IMR-90 (cell line): ENCODE measurements at regions not wholly inside any gene's neighbourhood (a gene's known extent, or its start where the extent isn't known, plus 50 kb on each side); places are given as distances from the start of the nearest gene placed in this dataset.

ENCODE experiments used
- ATAC-seq: fragments of 200-7000 bp; cut with Tn5 transposase; 2 replicates; pipeline ENCODE4 v1.9.1; 2020; ENCODE audit warnings: low read depth, mild to moderate bottlenecking, moderate library complexity
- BruUV-seq: library from RNA; stranded (reverse); fragments of 400-500 nt; replicated peaks from 2 replicates; lab custom pipeline; 2021; lab: Mats Ljungman, UMichigan
- CTCF ChIA-PET: fragments of 300-600 bp; formaldehyde crosslinking; extraction: SDS; loops from one replicate; lab custom pipeline; 2021; ENCODE audit warnings: antibody characterized with exemption; lab: Yijun Ruan, JAX
- POLR2A ChIA-PET: fragments of 300-600 bp; sonication (Branson Sonifier 250); formaldehyde crosslinking; loops from one replicate; lab custom pipeline; 2022; ENCODE audit warnings: antibody characterized with exemption; ENCODE audit not compliant: unreplicated experiment; lab: Charles Lee
- DNase-seq: peaks from one replicate; pipeline ENCODE4 v3.0.0; 2013
- H2AFZ ChIP-seq: replicated peaks from 2 replicates; pipeline ENCODE3; 2013; ENCODE audit warnings: low read length, mild to moderate bottlenecking; ENCODE audit not compliant: poor library complexity
- H2AK5ac ChIP-seq: 2 replicates; pipeline ENCODE4 v1.6.1; 2013; ENCODE audit warnings: low read depth, low read length, inconsistent platforms
- H2AK9ac ChIP-seq: replicated peaks from 2 replicates; pipeline ENCODE3; 2013; ENCODE audit warnings: mild to moderate bottlenecking, low read depth, low read length, moderate library complexity; ENCODE audit not compliant: poor library complexity
- H2BK120ac ChIP-seq: 2 replicates; pipeline ENCODE4 v1.6.1; 2013; ENCODE audit warnings: low read depth, low read length, inconsistent platforms
- H2BK15ac ChIP-seq: 3 replicates; pipeline ENCODE4 v1.6.1; 2013; ENCODE audit warnings: low read depth, low read length, inconsistent platforms
- H2BK20ac ChIP-seq: 2 replicates; pipeline ENCODE4 v1.6.1; 2013; ENCODE audit warnings: low read depth, mild to moderate bottlenecking, inconsistent platforms, low read length, moderate library complexity
- H2BK5ac ChIP-seq: 2 replicates; pipeline ENCODE4 v1.6.1; 2013; ENCODE audit warnings: mild to moderate bottlenecking, low read depth, low read length, inconsistent platforms; ENCODE audit not compliant: poor library complexity, severe bottlenecking
- H3K14ac ChIP-seq: replicated peaks from 2 replicates; pipeline ENCODE4 v1.6.1; 2013; ENCODE audit warnings: low read depth, low read length, inconsistent platforms
- H3K18ac ChIP-seq: 2 replicates; pipeline ENCODE4 v1.6.1; 2013; ENCODE audit warnings: low read depth, low read length, control low read depth
- H3K23ac ChIP-seq: 2 replicates; pipeline ENCODE4 v1.6.1; 2013; ENCODE audit warnings: low read depth, low read length, inconsistent platforms
- H3K27ac ChIP-seq: 2 replicates; pipeline ENCODE4 v1.5.1; 2013; ENCODE audit warnings: mild to moderate bottlenecking, control low read depth, low read length; ENCODE audit not compliant: insufficient read depth
- H3K27me3 ChIP-seq: 2 replicates; pipeline ENCODE4 v1.6.1; 2013; ENCODE audit warnings: low read length; ENCODE audit not compliant: control insufficient read depth, insufficient read depth
- H3K36me3 ChIP-seq: 2 replicates; pipeline ENCODE4 v1.6.1; 2013; ENCODE audit warnings: low read length, mixed read lengths; ENCODE audit not compliant: control insufficient read depth, insufficient read depth
- H3K4ac ChIP-seq: 2 replicates; pipeline ENCODE4 v1.6.1; 2013; ENCODE audit warnings: low read depth, low read length, inconsistent platforms
- H3K4me1 ChIP-seq: 2 replicates; pipeline ENCODE4 v1.6.1; 2013; ENCODE audit warnings: low read length, mixed read lengths; ENCODE audit not compliant: control insufficient read depth, insufficient read depth
- H3K4me2 ChIP-seq: 2 replicates; pipeline ENCODE4 v1.6.1; 2013; ENCODE audit warnings: low read depth, mild to moderate bottlenecking, control low read depth, low read length, moderate library complexity
- H3K4me3 ChIP-seq: 2 replicates; pipeline ENCODE4 v1.5.1; 2013; ENCODE audit warnings: low read depth, mild to moderate bottlenecking, control low read depth, low read length, moderate library complexity; ENCODE audit not compliant: insufficient read depth
- H3K56ac ChIP-seq: 2 replicates; pipeline ENCODE4 v1.6.1; 2013; ENCODE audit warnings: low read length, inconsistent platforms; ENCODE audit not compliant: insufficient read depth; ENCODE audit errors: extremely low read depth
- H3K79me1 ChIP-seq, 2 experiments: 2 replicates each; pipeline ENCODE4 v1.6.1; 2013; ENCODE audit warnings: low read length in 2 of 2, inconsistent platforms in 1 of 2, low read depth in 1 of 2
- H3K9ac ChIP-seq: 2 replicates; pipeline ENCODE4 v1.6.1; 2013; ENCODE audit warnings: low read depth, low read length, control low read depth
- H3K9me1 ChIP-seq: 2 replicates; pipeline ENCODE4 v1.6.1; 2013; ENCODE audit warnings: low read length, inconsistent platforms; ENCODE audit not compliant: insufficient read depth
- H3K9me3 ChIP-seq: 2 replicates; pipeline ENCODE4 v1.6.1; 2013; ENCODE audit warnings: low read length; ENCODE audit not compliant: control insufficient read depth, insufficient read depth
- H4K20me1 ChIP-seq: 2 replicates; pipeline ENCODE4 v1.6.1; 2013; ENCODE audit warnings: low read length, inconsistent platforms; ENCODE audit not compliant: insufficient read depth
- H4K5ac ChIP-seq: 2 replicates; pipeline ENCODE4 v1.6.1; 2013; ENCODE audit warnings: mild to moderate bottlenecking, low read depth, low read length, control low read depth
- H4K8ac ChIP-seq, 2 experiments: 2 replicates each; pipeline ENCODE4 v1.6.1; 2013; ENCODE audit warnings: low read depth in 2 of 2, low read length in 2 of 2, control low read depth in 1 of 2, inconsistent platforms in 1 of 2
- H4K91ac ChIP-seq: 2 replicates; pipeline ENCODE4 v1.6.1; 2013; ENCODE audit warnings: low read depth, low read length, inconsistent platforms; ENCODE audit not compliant: insufficient read depth
- FOS ChIP-seq: fragments of 150-350 bp; IDR thresholded peaks from 2 replicates; pipeline ENCODE4 v1.6.1; 2016; ENCODE audit warnings: low read depth, low read length
- MAFK ChIP-seq: IDR thresholded peaks from 2 replicates; pipeline ENCODE4 v1.6.1; 2012; ENCODE audit warnings: low read depth, low read length, improper control_type of control experiment
- RCOR1 ChIP-seq: IDR thresholded peaks from 2 replicates; pipeline ENCODE4 v1.6.1; 2012; ENCODE audit warnings: mild to moderate bottlenecking, low read length, improper control_type of control experiment; ENCODE audit not compliant: insufficient replicate concordance
- WGBS, 2 experiments: methylation state at CpG; one replicate each; pipeline versions ENCODE4 v1.1.5 to v1.1.7; 2013; ENCODE audit warnings: missing lambda C conversion rate in 2 of 2; ENCODE audit not compliant: insufficient read length in 1 of 2; ENCODE audit errors: extremely low coverage in 2 of 2; 5-methylcytosine and 5-hydroxymethylcytosine counted together
- dilution Hi-C: fragments of 300-500 bp; cut with HindIII; formaldehyde crosslinking; loops from one replicate; pipeline ENCODE4 v1.14.3; 2018; ENCODE audit warnings: low sequenced_read_pairs; ENCODE audit not compliant: unreplicated experiment
- in situ Hi-C: fragments of 300-500 bp; cut with MboI; formaldehyde crosslinking; loops from 3 replicates; pipeline ENCODE4 v1.14.3; 2019; ENCODE audit warnings: low sequenced_read_pairs, inconsistent platforms, mixed read lengths
- intact Hi-C: fragments of 100-400 bp; cut with micrococcal nuclease; formaldehyde crosslinking; loops from 2 replicates; pipeline ENCODE4 v1.10.0; 2022
- TF ChIP-seq, protein P1 (sequence below): fragments of 150-350 bp; IDR thresholded peaks from 2 replicates; pipeline ENCODE4 v1.6.1; 2017; ENCODE audit warnings: mild to moderate bottlenecking, antibody characterized with exemption, low read length, low read depth

DNA sequence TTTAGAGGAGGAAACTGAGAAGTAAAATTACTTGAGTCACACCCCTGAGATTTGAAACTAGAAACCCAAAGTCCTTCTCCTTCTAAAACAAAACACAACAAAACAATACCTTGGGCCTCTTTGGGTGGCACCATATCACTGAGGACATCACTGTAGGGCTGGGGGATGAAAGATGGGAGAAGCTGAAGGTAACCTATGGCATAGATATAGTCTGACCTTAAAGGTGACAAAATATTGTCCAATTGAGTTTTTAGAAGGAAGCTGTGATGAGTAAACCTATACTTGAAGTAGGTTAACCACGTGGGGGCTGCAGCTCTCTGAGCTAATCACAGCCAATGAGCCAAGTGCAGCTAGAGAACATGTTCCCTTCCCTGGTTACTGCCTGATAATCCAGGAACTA, 167.4 kb upstream of the CD180 start:
- no peak overlapping the region for H3K18ac ChIP-seq
- H4K91ac ChIP-seq: no peak overlapping the region
- H3K36me3 ChIP-seq: no peaks in the 10 kb centered on the region
- H3K14ac ChIP-seq: no peak overlapping the region
- no peak overlapping the region for H3K4ac ChIP-seq
- ChIA-PET POLR2A (no interaction called here), CTCF (no interaction called here)
- dilution Hi-C loops: no loop called here
- no peaks in the 10 kb centered on the region for H3K79me1 ChIP-seq
- in situ Hi-C loops: no loop called here
- H3K56ac ChIP-seq: no peak overlapping the region
- H2AK5ac ChIP-seq: no peak overlapping the region
- ATAC-seq (no peak), DNase-seq (no peak)
- no peak overlapping the region for H3K4me3 ChIP-seq
- H2BK5ac ChIP-seq: no peak overlapping the region
- no peak for TF ChIP-seq FOS
- TF ChIP-seq, protein P1, sequence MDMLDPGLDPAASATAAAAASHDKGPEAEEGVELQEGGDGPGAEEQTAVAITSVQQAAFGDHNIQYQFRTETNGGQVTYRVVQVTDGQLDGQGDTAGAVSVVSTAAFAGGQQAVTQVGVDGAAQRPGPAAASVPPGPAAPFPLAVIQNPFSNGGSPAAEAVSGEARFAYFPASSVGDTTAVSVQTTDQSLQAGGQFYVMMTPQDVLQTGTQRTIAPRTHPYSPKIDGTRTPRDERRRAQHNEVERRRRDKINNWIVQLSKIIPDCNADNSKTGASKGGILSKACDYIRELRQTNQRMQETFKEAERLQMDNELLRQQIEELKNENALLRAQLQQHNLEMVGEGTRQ: no peak
- no peak for TF ChIP-seq MAFK
- no peak for TF ChIP-seq RCOR1
- H3K4me2 ChIP-seq: no peak overlapping the region
- no peak overlapping the region for H3K27ac ChIP-seq
- no peak overlapping the region for H2BK15ac ChIP-seq
- no TSS peak for BruUV-seq
- H2BK120ac ChIP-seq: no peak overlapping the region
- no peak overlapping the region for H3K9ac ChIP-seq
- no peaks in the 10 kb centered on the region for H3K9me3 ChIP-seq
- peaks cover 2% of the 10 kb centered on the region; the same call in 1 of the 2 replicates for H3K27me3 ChIP-seq
- no peaks in the 10 kb centered on the region for H4K20me1 ChIP-seq
- intact Hi-C loops: no loop called here
- H4K8ac ChIP-seq: no peak overlapping the region
- no peaks in the 10 kb centered on the region for H3K9me1 ChIP-seq
- H3K4me1 ChIP-seq: no peaks in the 10 kb centered on the region
- H4K5ac ChIP-seq: no peak overlapping the region
- no peak overlapping the region for H2BK20ac ChIP-seq
- no peak overlapping the region for H3K23ac ChIP-seq
- no peak overlapping the region for H2AK9ac ChIP-seq
- WGBS, 2 experiments: no CpG with 5 or more reads among the region's 1 CpG
- no peak overlapping the region for H2AFZ ChIP-seq
